CD4-positive, alpha-beta T cell treated with Interleukin-15 for 4 hours (primary cell): ENCODE measurements at regions not wholly inside any gene's neighbourhood (a gene's known extent, or its start where the extent isn't known, plus 50 kb on each side); places are given as distances from the start of the nearest gene placed in this dataset.
"Not testable (repeated sequence)": the region's sequence is repeated elsewhere in the genome, so short reads cannot be mapped to it uniquely, and the experiment has no call there.

Experiments used
- DNase-seq: peaks from one replicate; pipeline ENCODE4 v3.0.0-alpha.2; 2020; ENCODE audit warnings: low spot score

- not testable (repeated sequence) for DNase-seq
Observed at GRCh38 chr21:13820286-13820685, 210.7 kb downstream of the POTED start.

GRCh38 chr21:13812191-13812590 is 202.6 kb downstream of the POTED start:
- not testable (repeated sequence) for DNase-seq

- DNase-seq = not testable (repeated sequence)
Observed at GRCh38 chr21:13810559-13810958, 201.0 kb downstream of the POTED start.

- DNase-seq = not testable (repeated sequence)
Observed at GRCh38 chr21:13806444-13806843, 196.9 kb downstream of the POTED start.

GRCh38 chr21:13802757-13803156 is 193.2 kb downstream of the POTED start:
- not testable (repeated sequence) for DNase-seq
